SK-N-SH (cell line): ENCODE measurements at regions not wholly inside any gene's neighbourhood (a gene's known extent, or its start where the extent isn't known, plus 50 kb on each side); places are given as distances from the start of the nearest gene placed in this dataset.

Experiments
- EP300 ChIP-seq, 2 experiments: IDR thresholded peaks; 2 replicates each; pipeline versions ENCODE4 v1.4.0 to v1.6.1; 2012; ENCODE audit warnings: borderline replicate concordance in 1 of 2, low read depth in 1 of 2, low read length in 1 of 2
- GATA2 ChIP-seq: sonication (generic); formaldehyde crosslinking; IDR thresholded peaks from 2 replicates; pipeline ENCODE4 v1.5.0; 2020; ENCODE audit warnings: mild to moderate bottlenecking, missing genetic modification reagents
- JUND ChIP-seq: IDR thresholded peaks from 2 replicates; pipeline ENCODE4 v1.4.0; 2012
- POLR2AphosphoS5 ChIP-seq: IDR thresholded peaks from 2 replicates; pipeline ENCODE4 v1.6.1; 2012; ENCODE audit warnings: low read depth, low read length
- SIN3A ChIP-seq: IDR thresholded peaks from 2 replicates; pipeline ENCODE4 v1.6.1; 2012; ENCODE audit warnings: low read depth, mild to moderate bottlenecking, low read length, moderate library complexity, borderline replicate concordance
- SMC3 ChIP-seq: IDR thresholded peaks from 2 replicates; pipeline ENCODE4 v1.6.1; 2012; ENCODE audit warnings: low read depth, low read length, improper control_type of control experiment
- TAF1 ChIP-seq: IDR thresholded peaks from 2 replicates; pipeline ENCODE4 v1.6.1; 2012; ENCODE audit warnings: low read depth, mild to moderate bottlenecking, low read length, moderate library complexity, borderline replicate concordance
- TF ChIP-seq, protein P1 (sequence below): fragments of 200-600 bp; sonication (generic); IDR thresholded peaks from 2 replicates; pipeline ENCODE4 v1.6.1; 2017; ENCODE audit warnings: antibody characterized with exemption, mild to moderate bottlenecking, moderate library complexity
- TF ChIP-seq, protein P2 (sequence below): IDR thresholded peaks from 2 replicates; pipeline ENCODE4 v1.6.1; 2012; ENCODE audit warnings: mild to moderate bottlenecking, low read depth, low read length, moderate library complexity
- TF ChIP-seq, protein P3 (sequence below): fragments of 150-350 bp; IDR thresholded peaks from 2 replicates; pipeline ENCODE4 v1.6.1; 2016; ENCODE audit warnings: mild to moderate bottlenecking, low read depth, low read length

DNA sequence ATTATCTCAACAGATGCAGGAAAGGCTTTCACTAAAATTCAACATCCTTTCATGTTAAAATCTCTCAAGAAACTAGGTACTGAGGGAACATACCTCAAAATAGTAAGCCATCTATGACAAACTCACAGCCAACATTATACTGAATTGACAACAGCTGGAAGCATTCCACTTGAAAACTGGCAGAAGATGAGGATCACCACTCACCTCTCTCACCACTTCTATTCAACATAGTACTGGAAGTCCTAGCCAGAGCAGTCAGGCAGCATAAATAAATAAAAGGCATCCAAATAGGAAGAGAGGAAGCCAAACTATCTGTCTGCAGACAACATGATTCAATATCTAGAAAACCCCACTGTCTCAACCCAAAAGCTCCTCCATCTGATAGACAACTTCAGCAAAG, 203.6 kb upstream of the GRAMD2B start:
- TF ChIP-seq, protein P1, sequence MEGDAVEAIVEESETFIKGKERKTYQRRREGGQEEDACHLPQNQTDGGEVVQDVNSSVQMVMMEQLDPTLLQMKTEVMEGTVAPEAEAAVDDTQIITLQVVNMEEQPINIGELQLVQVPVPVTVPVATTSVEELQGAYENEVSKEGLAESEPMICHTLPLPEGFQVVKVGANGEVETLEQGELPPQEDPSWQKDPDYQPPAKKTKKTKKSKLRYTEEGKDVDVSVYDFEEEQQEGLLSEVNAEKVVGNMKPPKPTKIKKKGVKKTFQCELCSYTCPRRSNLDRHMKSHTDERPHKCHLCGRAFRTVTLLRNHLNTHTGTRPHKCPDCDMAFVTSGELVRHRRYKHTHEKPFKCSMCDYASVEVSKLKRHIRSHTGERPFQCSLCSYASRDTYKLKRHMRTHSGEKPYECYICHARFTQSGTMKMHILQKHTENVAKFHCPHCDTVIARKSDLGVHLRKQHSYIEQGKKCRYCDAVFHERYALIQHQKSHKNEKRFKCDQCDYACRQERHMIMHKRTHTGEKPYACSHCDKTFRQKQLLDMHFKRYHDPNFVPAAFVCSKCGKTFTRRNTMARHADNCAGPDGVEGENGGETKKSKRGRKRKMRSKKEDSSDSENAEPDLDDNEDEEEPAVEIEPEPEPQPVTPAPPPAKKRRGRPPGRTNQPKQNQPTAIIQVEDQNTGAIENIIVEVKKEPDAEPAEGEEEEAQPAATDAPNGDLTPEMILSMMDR: no peak
- TF ChIP-seq JUND (no peak), SMC3 (no peak), TAF1 (no peak), EP300 (IDR thresholded peaks at IDR 0.05; ENCODE audit: borderline replicate concordance in 1 of 2, low read depth in 1 of 2, low read length in 1 of 2) (no peak), GATA2 (CRISPR knock-in tag) (no peak), POLR2AphosphoS5 (no peak), SIN3A (no peak)
- TF ChIP-seq, protein P2, sequence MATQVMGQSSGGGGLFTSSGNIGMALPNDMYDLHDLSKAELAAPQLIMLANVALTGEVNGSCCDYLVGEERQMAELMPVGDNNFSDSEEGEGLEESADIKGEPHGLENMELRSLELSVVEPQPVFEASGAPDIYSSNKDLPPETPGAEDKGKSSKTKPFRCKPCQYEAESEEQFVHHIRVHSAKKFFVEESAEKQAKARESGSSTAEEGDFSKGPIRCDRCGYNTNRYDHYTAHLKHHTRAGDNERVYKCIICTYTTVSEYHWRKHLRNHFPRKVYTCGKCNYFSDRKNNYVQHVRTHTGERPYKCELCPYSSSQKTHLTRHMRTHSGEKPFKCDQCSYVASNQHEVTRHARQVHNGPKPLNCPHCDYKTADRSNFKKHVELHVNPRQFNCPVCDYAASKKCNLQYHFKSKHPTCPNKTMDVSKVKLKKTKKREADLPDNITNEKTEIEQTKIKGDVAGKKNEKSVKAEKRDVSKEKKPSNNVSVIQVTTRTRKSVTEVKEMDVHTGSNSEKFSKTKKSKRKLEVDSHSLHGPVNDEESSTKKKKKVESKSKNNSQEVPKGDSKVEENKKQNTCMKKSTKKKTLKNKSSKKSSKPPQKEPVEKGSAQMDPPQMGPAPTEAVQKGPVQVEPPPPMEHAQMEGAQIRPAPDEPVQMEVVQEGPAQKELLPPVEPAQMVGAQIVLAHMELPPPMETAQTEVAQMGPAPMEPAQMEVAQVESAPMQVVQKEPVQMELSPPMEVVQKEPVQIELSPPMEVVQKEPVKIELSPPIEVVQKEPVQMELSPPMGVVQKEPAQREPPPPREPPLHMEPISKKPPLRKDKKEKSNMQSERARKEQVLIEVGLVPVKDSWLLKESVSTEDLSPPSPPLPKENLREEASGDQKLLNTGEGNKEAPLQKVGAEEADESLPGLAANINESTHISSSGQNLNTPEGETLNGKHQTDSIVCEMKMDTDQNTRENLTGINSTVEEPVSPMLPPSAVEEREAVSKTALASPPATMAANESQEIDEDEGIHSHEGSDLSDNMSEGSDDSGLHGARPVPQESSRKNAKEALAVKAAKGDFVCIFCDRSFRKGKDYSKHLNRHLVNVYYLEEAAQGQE: no peak
- TF ChIP-seq, protein P3, sequence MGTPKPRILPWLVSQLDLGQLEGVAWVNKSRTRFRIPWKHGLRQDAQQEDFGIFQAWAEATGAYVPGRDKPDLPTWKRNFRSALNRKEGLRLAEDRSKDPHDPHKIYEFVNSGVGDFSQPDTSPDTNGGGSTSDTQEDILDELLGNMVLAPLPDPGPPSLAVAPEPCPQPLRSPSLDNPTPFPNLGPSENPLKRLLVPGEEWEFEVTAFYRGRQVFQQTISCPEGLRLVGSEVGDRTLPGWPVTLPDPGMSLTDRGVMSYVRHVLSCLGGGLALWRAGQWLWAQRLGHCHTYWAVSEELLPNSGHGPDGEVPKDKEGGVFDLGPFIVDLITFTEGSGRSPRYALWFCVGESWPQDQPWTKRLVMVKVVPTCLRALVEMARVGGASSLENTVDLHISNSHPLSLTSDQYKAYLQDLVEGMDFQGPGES: no peak
